GM21447 (cell line): ENCODE measurements at regions not wholly inside any gene's neighbourhood (a gene's known extent, or its start where the extent isn't known, plus 50 kb on each side); places are given as distances from the start of the nearest gene placed in this dataset.

Experiments used
- ATAC-seq: cut with Tn5 transposase; IDR thresholded peaks from one replicate; pipeline ENCODE4 v1.9.1; 2021; ENCODE audit not compliant: unreplicated experiment

GRCh38 chr4:13840502-13841190, 213.1 kb upstream of the BOD1L1 start:
- no peak for ATAC-seq

GRCh38 chr4:13844740-13845139, 217.2 kb upstream of the BOD1L1 start:
- ATAC-seq, result no peak

GRCh38 chr4:13849778-13850177, 222.3 kb upstream of the BOD1L1 start:
- ATAC-seq, result no peak

GRCh38 chr4:13851085-13851940, 223.8 kb upstream of the BOD1L1 start:
- no peak for ATAC-seq

GRCh38 chr4:13852411-13852810, 224.9 kb upstream of the BOD1L1 start:
- ATAC-seq, result no peak

GRCh38 chr4:13856387-13856786, 228.9 kb upstream of the BOD1L1 start:
- no peak for ATAC-seq

- ATAC-seq, result no peak
Observed at GRCh38 chr4:13857397-13857796, 229.9 kb upstream of the BOD1L1 start.

GRCh38 chr4:13857800-13858199, 230.3 kb upstream of the BOD1L1 start:
- ATAC-seq, result no peak

- ATAC-seq, result no peak
Observed at GRCh38 chr4:13859423-13859822, 231.9 kb upstream of the BOD1L1 start.

- no peak for ATAC-seq
Observed at GRCh38 chr4:13860126-13860525, 232.6 kb upstream of the BOD1L1 start.

GRCh38 chr4:13865871-13866669, 238.5 kb upstream of the BOD1L1 start:
- ATAC-seq, result no peak

GRCh38 chr4:13866881-13867280, 239.4 kb upstream of the BOD1L1 start:
- no peak for ATAC-seq

- ATAC-seq, result no peak
Observed at GRCh38 chr4:13872155-13872554, 244.6 kb upstream of the BOD1L1 start.

GRCh38 chr4:13872955-13873354, 245.4 kb upstream of the BOD1L1 start:
- ATAC-seq, result no peak

GRCh38 chr4:13875181-13875580, 247.7 kb upstream of the BOD1L1 start:
- no peak for ATAC-seq

- no peak for ATAC-seq
Observed at GRCh38 chr4:13876131-13876530, 248.6 kb upstream of the BOD1L1 start.

- no peak for ATAC-seq
Observed at GRCh38 chr4:13876940-13877339, 249.4 kb upstream of the BOD1L1 start.

- no peak for ATAC-seq
Observed at GRCh38 chr4:13877626-13878025, 250.1 kb upstream of the BOD1L1 start.

- no peak for ATAC-seq
Observed at GRCh38 chr4:13881892-13882291, 254.4 kb upstream of the BOD1L1 start.

- ATAC-seq, result no peak
Observed at GRCh38 chr4:13887010-13887409, 259.5 kb upstream of the BOD1L1 start.

GRCh38 chr4:13888112-13888511, 260.6 kb upstream of the BOD1L1 start:
- no peak for ATAC-seq

GRCh38 chr4:13891544-13891939, 264.0 kb upstream of the BOD1L1 start:
- no peak for ATAC-seq
